Panc1 (cell line): ENCODE measurements at regions not wholly inside any gene's neighbourhood (a gene's known extent, or its start where the extent isn't known, plus 50 kb on each side); places are given as distances from the start of the nearest gene placed in this dataset.

Experiments
- ATAC-seq: fragments of 200-7000 bp; cut with Tn5 transposase; 2 replicates; pipeline ENCODE4 v1.9.1; 2020; ENCODE audit warnings: mild to moderate bottlenecking, moderate library complexity
- BruUV-seq: library from RNA; stranded (reverse); fragments of 400-500 nt; replicated peaks from 2 replicates; lab custom pipeline; 2021; lab: Mats Ljungman, UMichigan
- CTCF ChIA-PET: fragments of 300-600 bp; sonication (Branson Sonifier 250); formaldehyde crosslinking; loops from one replicate; lab custom pipeline; 2022; ENCODE audit warnings: antibody characterized with exemption; lab: Charles Lee
- POLR2A ChIA-PET: fragments of 300-600 bp; sonication (Branson Sonifier 250); formaldehyde crosslinking; loops from one replicate; lab custom pipeline; 2022; ENCODE audit warnings: antibody characterized with exemption; lab: Charles Lee
- DNase-seq: peaks from one replicate; pipeline ENCODE4 v3.0.0-alpha.2; 2010; ENCODE audit warnings: low read depth, low spot score
- H3K27ac ChIP-seq: 2 replicates; pipeline ENCODE4 v1.5.1; 2011; ENCODE audit warnings: mild to moderate bottlenecking, low read length, inconsistent platforms
- H3K27me3 ChIP-seq: fragments of 200-500 bp; sonication (Bioruptor generic); 2 replicates; pipeline ENCODE4 v1.6.0; 2014; ENCODE audit warnings: low read length, inconsistent platforms; ENCODE audit not compliant: control insufficient read depth, insufficient read depth
- H3K36me3 ChIP-seq: fragments of 200-500 bp; sonication (Bioruptor generic); 2 replicates; pipeline ENCODE4 v1.5.1; 2014; ENCODE audit warnings: inconsistent platforms, mild to moderate bottlenecking, low read length, moderate library complexity; ENCODE audit not compliant: control insufficient read depth, insufficient read depth
- H3K4me1 ChIP-seq: 2 replicates; pipeline ENCODE4 v1.5.1; 2011; ENCODE audit warnings: inconsistent platforms, mild to moderate bottlenecking, low read length, moderate library complexity; ENCODE audit not compliant: control insufficient read depth, insufficient read depth
- H3K4me3 ChIP-seq, 2 experiments: 2 replicates each; pipeline ENCODE4 v1.5.1; 2011 to 2012; ENCODE audit warnings: low read depth in 2 of 2, low read length in 2 of 2, mild to moderate bottlenecking in 2 of 2, inconsistent platforms in 1 of 2, moderate library complexity in 1 of 2
- H3K9me3 ChIP-seq: fragments of 200-500 bp; sonication (Bioruptor generic); 2 replicates; pipeline ENCODE4 v1.5.1; 2014; ENCODE audit warnings: low read depth, mild to moderate bottlenecking, inconsistent platforms, low read length, moderate library complexity; ENCODE audit not compliant: control insufficient read depth, insufficient read depth
- CTCF ChIP-seq: fragments of 450-650 bp; IDR thresholded peaks from 2 replicates; pipeline ENCODE4 v1.5.1; 2017; ENCODE audit warnings: mild to moderate bottlenecking
- POLR2AphosphoS5 ChIP-seq: IDR thresholded peaks from 2 replicates; pipeline ENCODE4 v1.6.1; 2012; ENCODE audit warnings: mild to moderate bottlenecking, low read depth, low read length, moderate library complexity
- REST ChIP-seq, 2 experiments: IDR thresholded peaks; 2 replicates each; pipeline ENCODE4 v1.6.1; 2011 to 2012; ENCODE audit warnings: low read depth in 2 of 2, control low read depth in 1 of 2, low read length in 1 of 2, mild to moderate bottlenecking in 1 of 2, moderate library complexity in 1 of 2; ENCODE audit not compliant: insufficient read depth in 1 of 2
- SIN3A ChIP-seq: IDR thresholded peaks from 2 replicates; pipeline ENCODE4 v1.6.1; 2012; ENCODE audit warnings: low read depth, mild to moderate bottlenecking, low read length, moderate library complexity, borderline replicate concordance; ENCODE audit not compliant: insufficient read depth
- TCF7L2 ChIP-seq: IDR thresholded peaks from 2 replicates; pipeline ENCODE4 v1.6.1; 2011; ENCODE audit warnings: mild to moderate bottlenecking, low read depth, low read length, inconsistent platforms
- in situ Hi-C: cut with HindIII; loops from 2 replicates; pipeline ENCODE4 v1.10.0; 2016; ENCODE audit warnings: low sequenced_read_pairs, low pct_unique_long_range_greater_than_20kb
- intact Hi-C: fragments of 100-400 bp; cut with micrococcal nuclease; formaldehyde crosslinking; loops from one replicate; pipeline ENCODE4 v1.10.0; 2022; ENCODE audit not compliant: unreplicated experiment

GRCh38 chr2:239711911-239712570, 311.2 kb upstream of the HDAC4 start:
- H3K4me1 ChIP-seq, result no peaks in the 10 kb centered on the region
- POLR2A ChIA-PET, result no interaction called here
- no peak for TF ChIP-seq TCF7L2
- no peak for TF ChIP-seq CTCF
- no peak for TF ChIP-seq POLR2AphosphoS5
- TF ChIP-seq SIN3A, result no peak
- no peak for TF ChIP-seq REST (IDR thresholded peaks at IDR 0.05; ENCODE audit: insufficient read depth in 1 of 2, low read depth in 2 of 2, low read length in 1 of 2)

GRCh38 chr2:239710953-239711861, 310.4 kb upstream of the HDAC4 start:
- Histone ChIP-seq H3K27ac (no peak overlapping the region), H3K4me3 (no peak overlapping the region), H3K4me1 (no peaks in the 10 kb centered on the region), H3K36me3 (no peaks in the 10 kb centered on the region; the same call in 1 of the 2 replicates), H3K9me3 (no peaks in the 10 kb centered on the region), H3K27me3 (no peaks in the 10 kb centered on the region; the same call in 1 of the 2 replicates)
- ATAC-seq, result no peak
- no peak for TF ChIP-seq POLR2AphosphoS5
- intact Hi-C loops (no loop called here), in situ Hi-C loops (no loop called here)
- CTCF ChIA-PET, result no interaction called here
- no peak for DNase-seq
- POLR2A ChIA-PET, result no interaction called here
- no TSS peak for BruUV-seq

More at GRCh38 chr2:239711911-239712570, 311.2 kb upstream of the HDAC4 start:
- H3K9me3 ChIP-seq, result no peaks in the 10 kb centered on the region
- no TSS peak for BruUV-seq
- no peak overlapping the region for H3K27ac ChIP-seq
- in situ Hi-C loops (no loop called here), intact Hi-C loops (no loop called here)
- ATAC-seq (no peak), DNase-seq (no peak)
- CTCF ChIA-PET, result no interaction called here
- H3K36me3 ChIP-seq, result no peaks in the 10 kb centered on the region; the same call in 1 of the 2 replicates
- H3K27me3 ChIP-seq, result no peaks in the 10 kb centered on the region; the same call in 1 of the 2 replicates
- H3K4me3 ChIP-seq, result no peak overlapping the region
